Omental fat pad (tissue), 3 donors: ENCODE measurements at regions not wholly inside any gene's neighbourhood (a gene's known extent, or its start where the extent isn't known, plus 50 kb on each side); places are given as distances from the start of the nearest gene placed in this dataset.

Source experiments
- ATAC-seq: fragments of 150-250 bp; one replicate; pipeline ENCODE4 v1.9.1; 2016; ENCODE audit warnings: mild to moderate bottlenecking, moderate library complexity; ENCODE audit not compliant: low FRiP score
- DNase-seq: peaks from one replicate; pipeline ENCODE4 v3.0.0-alpha.2; 2019; ENCODE audit warnings: low spot score
- CTCF ChIP-seq, 3 donors: fragments of 450-650 bp; IDR thresholded peaks; one replicate each; pipeline ENCODE4 v1.5.1; 2016 to 2017; ENCODE audit warnings: antibody characterized with exemption in 3 of 3, mild to moderate bottlenecking in 3 of 3, moderate library complexity in 2 of 3

GRCh38 chr13:107459430-107459829 lies 755.9 kb downstream of the LIG4 start:
- TF ChIP-seq CTCF (IDR thresholded peaks at IDR 0.05), result no peak
- ATAC-seq, result peak; percentile 63
- no peak for DNase-seq

- ATAC-seq, result no peak
- DNase-seq, result no peak
- TF ChIP-seq CTCF (IDR thresholded peaks at IDR 0.05), result no peak
Observed at GRCh38 chr13:107458269-107458668, 757.1 kb downstream of the LIG4 start.

- TF ChIP-seq CTCF (IDR thresholded peaks at IDR 0.05), result no peak
- no peak for ATAC-seq
- DNase-seq, result no peak
Observed at GRCh38 chr13:107457686-107458085, 757.6 kb downstream of the LIG4 start.

GRCh38 chr13:107456431-107456830 lies 758.9 kb downstream of the LIG4 start:
- TF ChIP-seq CTCF (IDR thresholded peaks at IDR 0.05), result no peak

GRCh38 chr13:107452833-107453232 lies 762.5 kb downstream of the LIG4 start:
- no peak for TF ChIP-seq CTCF (IDR thresholded peaks at IDR 0.05)
- no peak for DNase-seq
- ATAC-seq, result no peak

More at GRCh38 chr13:107456431-107456830, 758.9 kb downstream of the LIG4 start:
- DNase-seq, result no peak
- no peak for ATAC-seq

GRCh38 chr13:107450931-107451330 lies 764.4 kb downstream of the LIG4 start:
- no peak for DNase-seq
- TF ChIP-seq CTCF (IDR thresholded peaks at IDR 0.05), result no peak
- no peak for ATAC-seq

- no peak for ATAC-seq
- no peak for TF ChIP-seq CTCF (IDR thresholded peaks at IDR 0.05)
- no peak for DNase-seq
Observed at GRCh38 chr13:107450431-107450830, 764.9 kb downstream of the LIG4 start.
